Ramos (cell line): ENCODE measurements at regions not wholly inside any gene's neighbourhood (a gene's known extent, or its start where the extent isn't known, plus 50 kb on each side); places are given as distances from the start of the nearest gene placed in this dataset.

Experiments
- in situ Hi-C: fragments of 300-500 bp; cut with MboI; formaldehyde crosslinking; loops from one replicate; pipeline ENCODE4 v1.14.3; 2022; ENCODE audit warnings: low sequenced_read_pairs; ENCODE audit not compliant: unreplicated experiment

- in situ Hi-C loops: no loop called here
Observed at GRCh38 chr11:104547996-104548661, 350.1 kb downstream of the CASP12 start.

- in situ Hi-C loops: no loop called here
Observed at GRCh38 chr11:104546501-104546900, 351.8 kb downstream of the CASP12 start.

GRCh38 chr11:104541701-104542100, 356.6 kb downstream of the CASP12 start:
- in situ Hi-C loops: no loop called here

- in situ Hi-C loops: no loop called here
Observed at GRCh38 chr11:104538313-104538712, 359.9 kb downstream of the CASP12 start.

GRCh38 chr11:104534278-104534677, 364.0 kb downstream of the CASP12 start:
- in situ Hi-C loops: no loop called here

GRCh38 chr11:104531894-104532293, 366.4 kb downstream of the CASP12 start:
- in situ Hi-C loops: no loop called here

- in situ Hi-C loops: no loop called here
Observed at GRCh38 chr11:104531075-104531474, 367.1 kb upstream of the PDGFD start.

- in situ Hi-C loops: no loop called here
Observed at GRCh38 chr11:104529906-104530305, 366.0 kb upstream of the PDGFD start.

GRCh38 chr11:104529213-104529612, 365.3 kb upstream of the PDGFD start:
- in situ Hi-C loops: no loop called here

- in situ Hi-C loops: no loop called here
Observed at GRCh38 chr11:104526006-104526405, 362.1 kb upstream of the PDGFD start.

- in situ Hi-C loops: no loop called here
Observed at GRCh38 chr11:104525416-104525815, 361.5 kb upstream of the PDGFD start.

- in situ Hi-C loops: no loop called here
Observed at GRCh38 chr11:104524254-104524653, 360.3 kb upstream of the PDGFD start.

- in situ Hi-C loops: no loop called here
Observed at GRCh38 chr11:104523611-104524010, 359.7 kb upstream of the PDGFD start.

- in situ Hi-C loops: no loop called here
Observed at GRCh38 chr11:104522650-104523049, 358.7 kb upstream of the PDGFD start.

GRCh38 chr11:104522123-104522522, 358.2 kb upstream of the PDGFD start:
- in situ Hi-C loops: no loop called here

- in situ Hi-C loops: no loop called here
Observed at GRCh38 chr11:104510169-104510568, 346.2 kb upstream of the PDGFD start.

- in situ Hi-C loops: no loop called here
Observed at GRCh38 chr11:104490182-104490581, 326.2 kb upstream of the PDGFD start.

GRCh38 chr11:104488561-104488960, 324.6 kb upstream of the PDGFD start:
- in situ Hi-C loops: no loop called here

- in situ Hi-C loops: no loop called here
Observed at GRCh38 chr11:104487046-104487806, 323.3 kb upstream of the PDGFD start.

GRCh38 chr11:104484804-104485554, 321.0 kb upstream of the PDGFD start:
- in situ Hi-C loops: no loop called here

GRCh38 chr11:104476898-104477297, 313.0 kb upstream of the PDGFD start:
- in situ Hi-C loops: no loop called here
